Upper lobe of left lung (tissue), 6 donors: ENCODE measurements at regions not wholly inside any gene's neighbourhood (a gene's known extent, or its start where the extent isn't known, plus 50 kb on each side); places are given as distances from the start of the nearest gene placed in this dataset.

ENCODE experiments used
- ATAC-seq, 2 donors: fragments of 200-7000 bp; cut with Tn5 transposase; one replicate each; pipeline ENCODE4 v1.9.1; 2022; ENCODE audit warnings: mild to moderate bottlenecking in 2 of 2, moderate library complexity in 2 of 2; ENCODE audit not compliant: low FRiP score in 2 of 2
- DNase-seq, 2 donors: peaks; one replicate each; pipeline ENCODE4 v3.0.0-alpha.2; 2019 to 2020
- H3K27ac ChIP-seq, 4 donors: fragments of 200-600 bp; sonication (generic); one replicate each; pipeline ENCODE4 v1.5.1; 2016 to 2019
- H3K27me3 ChIP-seq, 4 donors: fragments of 200-600 bp; sonication (generic); one replicate each; pipeline ENCODE4 v1.5.1; 2017 to 2019
- H3K36me3 ChIP-seq, 4 donors: fragments of 200-600 bp; sonication (generic); one replicate each; pipeline ENCODE4 v1.5.1; 2016 to 2019
- H3K4me1 ChIP-seq, 4 donors: fragments of 200-600 bp; sonication (generic); one replicate each; pipeline ENCODE4 v1.5.1; 2018 to 2019
- H3K4me3 ChIP-seq, 4 donors: fragments of 200-600 bp; sonication (generic); one replicate each; pipeline ENCODE4 v1.5.1; 2017 to 2019; ENCODE audit warnings: mild to moderate bottlenecking in 2 of 4, moderate library complexity in 1 of 4
- H3K9me3 ChIP-seq, 4 donors: fragments of 200-600 bp; sonication (generic); one replicate each; pipeline ENCODE4 v1.5.1; 2018 to 2019
- CTCF ChIP-seq, 6 experiments: fragments of 450-650 bp in 4 of 6; fragments of 200-600 bp in 2 of 6; sonication (generic) in 2 of 6; IDR thresholded peaks; one replicate each; pipeline ENCODE4 v1.5.1; 2016 to 2019; ENCODE audit warnings: antibody characterized with exemption in 6 of 6
- EP300 ChIP-seq, 4 donors: sonication (generic); formaldehyde crosslinking; IDR thresholded peaks; one replicate each; pipeline ENCODE4 v1.5.1; 2017; ENCODE audit warnings: antibody characterized with exemption in 4 of 4, control low read depth in 2 of 4
- POLR2A ChIP-seq, 4 donors: fragments of 450-650 bp; IDR thresholded peaks; one replicate each; pipeline ENCODE4 v1.5.1; 2016 to 2017; ENCODE audit warnings: antibody characterized with exemption in 4 of 4, mild to moderate bottlenecking in 2 of 4
- POLR2AphosphoS5 ChIP-seq, 2 donors: sonication (generic); formaldehyde crosslinking; IDR thresholded peaks; one replicate each; pipeline ENCODE4 v1.5.1; 2017; ENCODE audit warnings: antibody characterized with exemption in 2 of 2
- WGBS, 2 donors: methylation state at CpG; one replicate each; pipeline ENCODE4 v1.1.5; 2017 to 2018; 5-methylcytosine and 5-hydroxymethylcytosine counted together
- donor health status: DM: no; HTN: no; CAD: no; lungs with moderate emphysema.
- donor health status: DM: no; HTN: yes; CAD: no; lungs with severe emphysema.

- no peak for TF ChIP-seq CTCF (IDR thresholded peaks at IDR 0.05)
- TF ChIP-seq EP300 (IDR thresholded peaks at IDR 0.05) = no peak
- TF ChIP-seq POLR2AphosphoS5 (IDR thresholded peaks at IDR 0.05) = no peak
- TF ChIP-seq POLR2A (IDR thresholded peaks at IDR 0.05) = no peak
- ATAC-seq (no peak), DNase-seq (no peak)
- Histone ChIP-seq H3K27ac (no peak overlapping the region), H3K9me3 (no peaks in the 10 kb centered on the region), H3K4me1 (no peaks in the 10 kb centered on the region), H3K27me3 (no peaks in the 10 kb centered on the region), H3K36me3 (no peaks in the 10 kb centered on the region), H3K4me3 (no peak overlapping the region)
- WGBS, 2 donors = 74 to 79% methylated on average over 7 of the region's 7 CpGs
Observed at GRCh38 chr10:9018195-9019173, 964.0 kb downstream of the GATA3 start.

- Histone ChIP-seq H3K9me3 (no peaks in the 10 kb centered on the region), H3K4me3 (no peak overlapping the region), H3K36me3 (no peaks in the 10 kb centered on the region), H3K27me3 (no peaks in the 10 kb centered on the region), H3K4me1 (no peaks in the 10 kb centered on the region), H3K27ac (no peak overlapping the region)
- no peak for TF ChIP-seq POLR2A (IDR thresholded peaks at IDR 0.05)
- TF ChIP-seq EP300 (IDR thresholded peaks at IDR 0.05) = no peak
- TF ChIP-seq CTCF (IDR thresholded peaks at IDR 0.05) = no peak
- TF ChIP-seq POLR2AphosphoS5 (IDR thresholded peaks at IDR 0.05) = no peak
- WGBS, 2 donors = 50 to 51% methylated on average over 3 of the region's 3 CpGs
- no peak for DNase-seq
- no peak for ATAC-seq
Observed at GRCh38 chr10:9023206-9023605, 968.7 kb downstream of the GATA3 start.

- ATAC-seq = no peak
Observed at GRCh38 chr10:9024210-9024609, 969.7 kb downstream of the GATA3 start.

GRCh38 chr10:9028231-9028630 lies 973.7 kb downstream of the GATA3 start:
- Histone ChIP-seq H3K27ac (no peak overlapping the region), H3K4me1 (no peaks in the 10 kb centered on the region), H3K9me3 (no peaks in the 10 kb centered on the region), H3K36me3 (no peaks in the 10 kb centered on the region), H3K27me3 (no peaks in the 10 kb centered on the region), H3K4me3 (no peak overlapping the region)
- TF ChIP-seq CTCF (IDR thresholded peaks at IDR 0.05) = no peak
- TF ChIP-seq POLR2A (IDR thresholded peaks at IDR 0.05) = no peak
- TF ChIP-seq POLR2AphosphoS5 (IDR thresholded peaks at IDR 0.05) = no peak
- no peak for TF ChIP-seq EP300 (IDR thresholded peaks at IDR 0.05)
- DNase-seq (no peak), ATAC-seq (no peak)

More at GRCh38 chr10:9024210-9024609, 969.7 kb downstream of the GATA3 start:
- TF ChIP-seq POLR2A (IDR thresholded peaks at IDR 0.05) = no peak
- TF ChIP-seq POLR2AphosphoS5 (IDR thresholded peaks at IDR 0.05) = no peak
- TF ChIP-seq CTCF (IDR thresholded peaks at IDR 0.05) = no peak
- no peak for TF ChIP-seq EP300 (IDR thresholded peaks at IDR 0.05)
- 67 to 73% methylated on average over 2 of the region's 2 CpGs for WGBS, 2 donors
- no peak overlapping the region for H3K4me3 ChIP-seq
- no peaks in the 10 kb centered on the region for H3K9me3 ChIP-seq
- H3K4me1 ChIP-seq = no peaks in the 10 kb centered on the region
- no peaks in the 10 kb centered on the region for H3K36me3 ChIP-seq
- no peak overlapping the region for H3K27ac ChIP-seq
- DNase-seq = no peak
- H3K27me3 ChIP-seq = no peaks in the 10 kb centered on the region

- Histone ChIP-seq H3K36me3 (no peaks in the 10 kb centered on the region), H3K27me3 (no peaks in the 10 kb centered on the region), H3K4me3 (no peak overlapping the region), H3K4me1 (no peaks in the 10 kb centered on the region), H3K9me3 (no peaks in the 10 kb centered on the region), H3K27ac (no peak overlapping the region)
- 75 to 82% methylated on average over 1 of the region's 1 CpG for WGBS, 2 donors
- DNase-seq (no peak), ATAC-seq (no peak)
- TF ChIP-seq POLR2A (IDR thresholded peaks at IDR 0.05) (no peak), CTCF (IDR thresholded peaks at IDR 0.05) (no peak), POLR2AphosphoS5 (IDR thresholded peaks at IDR 0.05) (no peak), EP300 (IDR thresholded peaks at IDR 0.05) (no peak)
Observed at GRCh38 chr10:9035355-9035754, 980.9 kb downstream of the GATA3 start.
